ENCODE measurements at regions not wholly inside any gene's neighbourhood (a gene's known extent, or its start where the extent isn't known, plus 50 kb on each side); places are given as distances from the start of the nearest gene placed in this dataset.

GRCh38 chr20:54744097-54744496 lies 268.7 kb downstream of the DOK5 start:
- no peak for TF ChIP-seq CTCF (IDR thresholded peaks at IDR 0.05; ENCODE audit: low read depth, low read length)
- Histone ChIP-seq H3K4me3 (ENCODE audit: low read depth, low read length) (no peak overlapping the region), H3K27ac (ENCODE audit: low read depth, low read length) (no peak overlapping the region), H3K9me3 (ENCODE audit: control insufficient read depth, insufficient read depth, low read length) (peaks cover 6% of the 10 kb centered on the region; the same call in 1 of the 2 replicates), H3K27me3 (ENCODE audit: control insufficient read depth, insufficient read depth, low read length) (no peaks in the 10 kb centered on the region)
- CTCF ChIA-PET, result no interaction called here
- no peak for DNase-seq (ENCODE audit: low read depth, low spot score)
- POLR2A ChIA-PET, result no interaction called here

GRCh38 chr20:54742193-54742592 lies 266.8 kb downstream of the DOK5 start:
- no peaks in the 10 kb centered on the region for H3K27me3 ChIP-seq (ENCODE audit: control insufficient read depth, insufficient read depth, low read length)
- ChIA-PET POLR2A (no interaction called here), CTCF (no interaction called here)
- H3K4me3 ChIP-seq (ENCODE audit: low read depth, low read length), result no peak overlapping the region
- no peak for DNase-seq (ENCODE audit: low read depth, low spot score)
- no peak for TF ChIP-seq CTCF (IDR thresholded peaks at IDR 0.05; ENCODE audit: low read depth, low read length)
- no peak overlapping the region for H3K27ac ChIP-seq (ENCODE audit: low read depth, low read length)
- H3K9me3 ChIP-seq (ENCODE audit: control insufficient read depth, insufficient read depth, low read length), result peaks cover 6% of the 10 kb centered on the region; the same call in 1 of the 2 replicates

GRCh38 chr20:54736421-54736820 lies 261.0 kb downstream of the DOK5 start:
- CTCF ChIA-PET, result no interaction called here
- no peak overlapping the region for H3K4me3 ChIP-seq (ENCODE audit: low read depth, low read length)
- no peak for TF ChIP-seq CTCF (IDR thresholded peaks at IDR 0.05; ENCODE audit: low read depth, low read length)
- POLR2A ChIA-PET, result no interaction called here
- no peaks in the 10 kb centered on the region for H3K27me3 ChIP-seq (ENCODE audit: control insufficient read depth, insufficient read depth, low read length)
- no peak overlapping the region for H3K27ac ChIP-seq (ENCODE audit: low read depth, low read length)
- H3K9me3 ChIP-seq (ENCODE audit: control insufficient read depth, insufficient read depth, low read length), result peaks cover 4% of the 10 kb centered on the region; the same call in 1 of the 2 replicates
- no peak for DNase-seq (ENCODE audit: low read depth, low spot score)

GRCh38 chr20:54733687-54734086 lies 258.3 kb downstream of the DOK5 start:
- TF ChIP-seq CTCF (IDR thresholded peaks at IDR 0.05; ENCODE audit: low read depth, low read length), result no peak
- CTCF ChIA-PET, result no interaction called here
- H3K27ac ChIP-seq (ENCODE audit: low read depth, low read length), result no peak overlapping the region
- no peak for DNase-seq (ENCODE audit: low read depth, low spot score)
- H3K4me3 ChIP-seq (ENCODE audit: low read depth, low read length), result no peak overlapping the region
- H3K9me3 ChIP-seq (ENCODE audit: control insufficient read depth, insufficient read depth, low read length), result peaks cover 4% of the 10 kb centered on the region; the same call in 1 of the 2 replicates
- POLR2A ChIA-PET, result no interaction called here
- no peaks in the 10 kb centered on the region for H3K27me3 ChIP-seq (ENCODE audit: control insufficient read depth, insufficient read depth, low read length)

GRCh38 chr20:54727490-54727889 lies 252.1 kb downstream of the DOK5 start:
- Histone ChIP-seq H3K27ac (ENCODE audit: low read depth, low read length) (no peak overlapping the region), H3K4me3 (ENCODE audit: low read depth, low read length) (no peak overlapping the region), H3K27me3 (ENCODE audit: control insufficient read depth, insufficient read depth, low read length) (no peaks in the 10 kb centered on the region), H3K9me3 (ENCODE audit: control insufficient read depth, insufficient read depth, low read length) (peaks cover 5% of the 10 kb centered on the region)
- no peak for DNase-seq (ENCODE audit: low read depth, low spot score)
- TF ChIP-seq CTCF (IDR thresholded peaks at IDR 0.05; ENCODE audit: low read depth, low read length), result no peak
- ChIA-PET CTCF (no interaction called here), POLR2A (no interaction called here)

All from AG04450 (cell line).